OCI-LY7 (cell line): ENCODE measurements at regions not wholly inside any gene's neighbourhood (a gene's known extent, or its start where the extent isn't known, plus 50 kb on each side); places are given as distances from the start of the nearest gene placed in this dataset.

ENCODE experiments used
- BruUV-seq: library from RNA; stranded (reverse); fragments of 400-500 nt; replicated peaks from 2 replicates; lab custom pipeline; 2021; lab: Mats Ljungman, UMichigan
- CTCF ChIA-PET: fragments of 300-600 bp; sonication (Branson Sonifier 250); formaldehyde crosslinking; loops from one replicate; lab custom pipeline; 2022; ENCODE audit warnings: antibody characterized with exemption; ENCODE audit not compliant: unreplicated experiment; lab: Charles Lee
- POLR2A ChIA-PET: fragments of 300-600 bp; sonication (Branson Sonifier 250); formaldehyde crosslinking; loops from one replicate; lab custom pipeline; 2022; ENCODE audit warnings: antibody characterized with exemption; lab: Charles Lee
- DNase-seq: peaks from one replicate; pipeline ENCODE4 v3.0.0-alpha.2; 2015; ENCODE audit warnings: low spot score
- H2AFZ ChIP-seq: fragments of 200-600 bp; sonication (generic), shearing (Covaris generic); 2 replicates; pipeline ENCODE4 v1.6.1; 2014; ENCODE audit warnings: mild to moderate bottlenecking, antibody characterized with exemption, low read length, moderate library complexity
- H3K27ac ChIP-seq: fragments of 200-600 bp; sonication (generic); 2 replicates; pipeline ENCODE4 v1.5.1; 2014; ENCODE audit warnings: mixed run types, low read depth, mild to moderate bottlenecking, moderate library complexity, low read length, inconsistent platforms; ENCODE audit not compliant: poor library complexity, severe bottlenecking
- H3K36me3 ChIP-seq: fragments of 200-600 bp; sonication (generic); 2 replicates; pipeline ENCODE4 v1.6.1; 2014; ENCODE audit warnings: mild to moderate bottlenecking, antibody characterized with exemption, low read length, moderate library complexity, mixed read lengths; ENCODE audit not compliant: insufficient read depth
- H3K4me1 ChIP-seq: fragments of 200-600 bp; sonication (generic); 2 replicates; pipeline ENCODE4 v1.5.1; 2014; ENCODE audit warnings: mild to moderate bottlenecking, low read length; ENCODE audit not compliant: insufficient read depth, poor library complexity, severe bottlenecking
- H3K4me2 ChIP-seq: fragments of 200-600 bp; sonication (generic); 2 replicates; pipeline ENCODE4 v1.6.1; 2014; ENCODE audit warnings: mild to moderate bottlenecking, low read length
- H3K4me3 ChIP-seq: fragments of 200-600 bp; sonication (generic); 2 replicates; pipeline ENCODE4 v1.5.1; 2014; ENCODE audit warnings: mild to moderate bottlenecking, low read depth, low read length; ENCODE audit not compliant: poor library complexity, severe bottlenecking
- H3K79me2 ChIP-seq: fragments of 200-600 bp; sonication (generic); 2 replicates; pipeline ENCODE4 v1.6.1; 2016; ENCODE audit warnings: low read depth, mild to moderate bottlenecking, low read length, moderate library complexity, mixed read lengths; ENCODE audit not compliant: insufficient read depth
- H3K9me2 ChIP-seq: fragments of 200-600 bp; sonication (generic); 2 replicates; pipeline ENCODE4 v1.6.1; 2016; ENCODE audit warnings: mild to moderate bottlenecking, low read length, mixed read lengths; ENCODE audit not compliant: insufficient read depth
- H3K9me3 ChIP-seq: fragments of 200-600 bp; sonication (generic); 2 replicates; pipeline ENCODE4 v1.6.1; 2014; ENCODE audit warnings: mild to moderate bottlenecking, mixed run types, low read length, mixed read lengths
- H4K20me1 ChIP-seq: fragments of 200-600 bp; sonication (generic); 2 replicates; pipeline ENCODE4 v1.6.1; 2014; ENCODE audit warnings: mild to moderate bottlenecking, antibody characterized with exemption, low read length, moderate library complexity, mixed read lengths; ENCODE audit not compliant: insufficient read depth
- EZH2phosphoT487 ChIP-seq: fragments of 200-600 bp; sonication (generic); IDR thresholded peaks from 2 replicates; pipeline ENCODE4 v1.6.1; 2018; ENCODE audit warnings: low read depth, borderline replicate concordance, mild to moderate bottlenecking, mixed run types, antibody characterized with exemption, low read length, moderate library complexity, mixed read lengths
- intact Hi-C: fragments of 100-400 bp; cut with micrococcal nuclease; formaldehyde crosslinking; loops from one replicate; pipeline ENCODE4 v1.10.0; 2022; ENCODE audit not compliant: unreplicated experiment
- TF ChIP-seq, protein P1 (sequence below): fragments of 200-600 bp; sonication (generic); conservative IDR thresholded peaks from 2 replicates; pipeline ENCODE4 v1.5.1; 2014; ENCODE audit warnings: mild to moderate bottlenecking, antibody characterized with exemption, low read length, moderate library complexity, mixed read lengths

DNA sequence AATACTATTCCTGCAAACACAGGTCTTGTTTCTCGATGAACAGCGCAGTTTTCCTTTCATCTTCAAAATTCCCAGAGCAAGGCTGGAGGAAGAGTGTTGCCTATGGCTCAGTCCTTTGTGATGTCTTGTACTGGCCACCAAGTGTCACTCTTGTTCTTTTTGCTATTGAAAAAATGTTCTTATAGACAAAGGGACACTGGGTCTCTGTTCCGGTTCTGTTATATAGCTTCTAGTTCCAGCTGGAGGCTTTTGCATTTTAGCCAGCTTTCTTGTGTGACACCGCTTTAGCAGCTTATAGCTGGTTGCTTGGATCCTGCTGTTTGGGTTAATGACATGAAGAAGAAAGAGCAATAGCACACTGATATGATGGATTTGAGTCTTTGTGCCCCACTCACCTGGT lies 343.7 kb upstream of the KCNN2 start:
- DNase-seq, result no peak
- Histone ChIP-seq H3K79me2 (no peaks in the 10 kb centered on the region), H4K20me1 (no peaks in the 10 kb centered on the region), H3K9me2 (no peaks in the 10 kb centered on the region), H3K4me2 (no peak overlapping the region), H3K27ac (no peak overlapping the region), H3K36me3 (no peaks in the 10 kb centered on the region), H3K4me3 (no peak overlapping the region), H3K4me1 (no peaks in the 10 kb centered on the region), H2AFZ (no peak overlapping the region), H3K9me3 (no peaks in the 10 kb centered on the region)
- TF ChIP-seq, protein P1, sequence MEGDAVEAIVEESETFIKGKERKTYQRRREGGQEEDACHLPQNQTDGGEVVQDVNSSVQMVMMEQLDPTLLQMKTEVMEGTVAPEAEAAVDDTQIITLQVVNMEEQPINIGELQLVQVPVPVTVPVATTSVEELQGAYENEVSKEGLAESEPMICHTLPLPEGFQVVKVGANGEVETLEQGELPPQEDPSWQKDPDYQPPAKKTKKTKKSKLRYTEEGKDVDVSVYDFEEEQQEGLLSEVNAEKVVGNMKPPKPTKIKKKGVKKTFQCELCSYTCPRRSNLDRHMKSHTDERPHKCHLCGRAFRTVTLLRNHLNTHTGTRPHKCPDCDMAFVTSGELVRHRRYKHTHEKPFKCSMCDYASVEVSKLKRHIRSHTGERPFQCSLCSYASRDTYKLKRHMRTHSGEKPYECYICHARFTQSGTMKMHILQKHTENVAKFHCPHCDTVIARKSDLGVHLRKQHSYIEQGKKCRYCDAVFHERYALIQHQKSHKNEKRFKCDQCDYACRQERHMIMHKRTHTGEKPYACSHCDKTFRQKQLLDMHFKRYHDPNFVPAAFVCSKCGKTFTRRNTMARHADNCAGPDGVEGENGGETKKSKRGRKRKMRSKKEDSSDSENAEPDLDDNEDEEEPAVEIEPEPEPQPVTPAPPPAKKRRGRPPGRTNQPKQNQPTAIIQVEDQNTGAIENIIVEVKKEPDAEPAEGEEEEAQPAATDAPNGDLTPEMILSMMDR, result 0 out of 2 replicates have a peak, but pooled peaks have one; percentile 30
- TF ChIP-seq EZH2phosphoT487, result no peak
- POLR2A ChIA-PET, result interaction anchor here (0.6 kb wide), 1 partner anchor 1208 kb away, joined by 4 read pairs; no protein-coding TSS in a partner anchor
- no TSS peak for BruUV-seq
- CTCF ChIA-PET, result no interaction called here
- intact Hi-C loops, result no loop called here

- no TSS peak for BruUV-seq
- no peak overlapping the region for H3K4me3 ChIP-seq
- H3K79me2 ChIP-seq, result no peaks in the 10 kb centered on the region
- POLR2A ChIA-PET, result interaction anchor here (0.5 to 1.1 kb wide), 4 partner anchors 10 to 360 kb away, joined by 3 to 8 read pairs (median 3); no protein-coding TSS in a partner anchor
- H4K20me1 ChIP-seq, result no peaks in the 10 kb centered on the region
- no peaks in the 10 kb centered on the region for H3K4me1 ChIP-seq
- intact Hi-C loops, result no loop called here
- no peak overlapping the region for H3K4me2 ChIP-seq
- DNase-seq, result no peak
- H3K36me3 ChIP-seq, result no peaks in the 10 kb centered on the region
- CTCF ChIA-PET, result no interaction called here
- H3K27ac ChIP-seq, result no peak overlapping the region
- no peaks in the 10 kb centered on the region for H3K9me3 ChIP-seq
- TF ChIP-seq, protein P1, result no peak
- TF ChIP-seq EZH2phosphoT487, result no peak
- H2AFZ ChIP-seq, result no peak overlapping the region
- H3K9me2 ChIP-seq, result no peaks in the 10 kb centered on the region; the same call in 1 of the 2 replicates
Measured at GRCh38 chr5:114038756-114039155, 323.1 kb upstream of the KCNN2 start.

DNA sequence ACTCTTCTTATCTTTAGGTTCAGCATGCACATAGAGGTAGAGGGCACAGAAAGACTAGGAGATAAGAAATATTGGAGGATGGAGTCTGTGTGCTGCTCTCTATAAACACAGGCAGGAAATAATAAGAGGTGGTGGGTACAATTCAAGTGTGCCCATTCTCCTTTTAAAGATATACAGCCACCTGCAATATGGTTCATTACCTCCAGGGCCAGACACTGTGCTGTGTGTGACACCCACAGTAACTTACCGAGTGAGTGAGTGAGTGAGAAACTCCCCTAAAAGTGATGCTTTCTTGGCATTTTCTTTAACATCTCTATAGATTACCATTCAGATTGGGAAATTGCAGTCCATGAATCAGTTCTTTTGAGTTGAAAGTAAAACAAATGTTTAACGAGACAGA lies 311.8 kb upstream of the KCNN2 start:
- no TSS peak for BruUV-seq
- CTCF ChIA-PET, result no interaction called here
- Histone ChIP-seq H3K4me2 (no peak overlapping the region), H3K36me3 (no peaks in the 10 kb centered on the region), H2AFZ (no peak overlapping the region), H3K79me2 (no peaks in the 10 kb centered on the region), H3K27ac (no peak overlapping the region), H3K4me3 (no peak overlapping the region), H3K9me3 (no peaks in the 10 kb centered on the region), H3K4me1 (no peaks in the 10 kb centered on the region), H4K20me1 (no peaks in the 10 kb centered on the region), H3K9me2 (no peaks in the 10 kb centered on the region)
- TF ChIP-seq, protein P1, result no peak
- no peak for TF ChIP-seq EZH2phosphoT487
- intact Hi-C loops, result no loop called here
- POLR2A ChIA-PET, result interaction anchor here (1.1 kb wide), 1 partner anchor 14 kb away, joined by 3 read pairs; no protein-coding TSS in a partner anchor
- no peak for DNase-seq
